ENCODE measurements at regions not wholly inside any gene's neighbourhood (a gene's known extent, or its start where the extent isn't known, plus 50 kb on each side); places are given as distances from the start of the nearest gene placed in this dataset.

DNA sequence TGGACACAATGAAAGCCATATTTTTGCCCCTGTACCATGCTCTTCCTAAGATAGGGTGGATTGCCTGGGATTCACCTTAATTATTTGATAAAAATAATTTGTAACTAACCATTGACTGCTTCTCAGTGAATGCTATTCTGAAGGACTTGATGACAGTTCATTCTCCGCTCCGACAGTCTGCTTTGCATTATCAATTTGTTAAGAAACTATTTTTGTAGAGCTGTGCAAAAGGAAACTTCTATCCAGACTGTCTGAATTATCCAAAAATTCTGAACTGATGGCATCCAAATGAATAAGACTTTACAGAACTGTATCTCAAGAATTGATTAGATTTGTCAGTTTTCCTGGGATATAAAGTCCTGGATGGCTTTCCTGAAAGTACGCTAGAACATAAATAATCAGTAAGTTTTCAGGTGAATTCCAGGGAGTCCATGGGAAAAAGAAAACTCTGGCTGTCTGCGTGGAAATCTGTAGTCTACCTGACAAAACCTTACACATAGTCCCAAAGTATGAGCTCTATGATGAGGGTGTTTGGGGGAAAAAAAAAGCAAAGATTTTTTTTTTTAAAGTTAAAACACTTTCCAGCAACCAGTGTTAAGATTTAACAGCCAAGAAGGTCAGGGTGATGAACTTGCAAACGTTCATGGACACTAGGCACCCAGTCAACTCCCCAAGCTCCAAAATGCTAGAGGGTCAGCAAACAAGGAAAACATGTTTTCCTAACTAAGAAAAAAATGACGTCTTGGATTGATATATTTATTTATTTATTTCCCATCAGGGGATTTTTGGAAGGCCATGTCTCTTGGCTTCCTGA lies 291.1 kb upstream of the TBX3 start:
- TF ChIP-seq, protein P1, sequence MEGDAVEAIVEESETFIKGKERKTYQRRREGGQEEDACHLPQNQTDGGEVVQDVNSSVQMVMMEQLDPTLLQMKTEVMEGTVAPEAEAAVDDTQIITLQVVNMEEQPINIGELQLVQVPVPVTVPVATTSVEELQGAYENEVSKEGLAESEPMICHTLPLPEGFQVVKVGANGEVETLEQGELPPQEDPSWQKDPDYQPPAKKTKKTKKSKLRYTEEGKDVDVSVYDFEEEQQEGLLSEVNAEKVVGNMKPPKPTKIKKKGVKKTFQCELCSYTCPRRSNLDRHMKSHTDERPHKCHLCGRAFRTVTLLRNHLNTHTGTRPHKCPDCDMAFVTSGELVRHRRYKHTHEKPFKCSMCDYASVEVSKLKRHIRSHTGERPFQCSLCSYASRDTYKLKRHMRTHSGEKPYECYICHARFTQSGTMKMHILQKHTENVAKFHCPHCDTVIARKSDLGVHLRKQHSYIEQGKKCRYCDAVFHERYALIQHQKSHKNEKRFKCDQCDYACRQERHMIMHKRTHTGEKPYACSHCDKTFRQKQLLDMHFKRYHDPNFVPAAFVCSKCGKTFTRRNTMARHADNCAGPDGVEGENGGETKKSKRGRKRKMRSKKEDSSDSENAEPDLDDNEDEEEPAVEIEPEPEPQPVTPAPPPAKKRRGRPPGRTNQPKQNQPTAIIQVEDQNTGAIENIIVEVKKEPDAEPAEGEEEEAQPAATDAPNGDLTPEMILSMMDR (IDR thresholded peaks at IDR 0.05) = no peak
- no peak for ATAC-seq (ENCODE audit: low FRiP score)
- DNase-seq (ENCODE audit: low spot score) = no peak

DNA sequence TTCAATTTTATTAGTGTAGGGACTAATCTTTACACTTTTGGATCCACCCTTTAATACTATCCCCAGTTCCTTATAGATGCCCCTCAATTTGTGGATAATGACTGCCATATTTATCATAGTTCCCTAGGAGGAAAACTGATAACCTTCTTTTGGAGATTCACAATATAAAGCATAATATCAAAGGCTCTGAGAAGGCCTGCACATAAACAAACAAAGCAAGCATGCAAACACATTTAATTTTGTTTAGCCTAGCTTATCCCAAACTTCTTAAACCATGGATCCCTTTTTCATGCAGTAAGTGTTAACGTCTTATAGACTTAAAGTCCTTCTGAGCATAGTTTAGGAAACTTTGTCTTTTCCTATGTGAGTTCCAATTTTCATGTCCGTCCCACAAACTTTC lies 290.4 kb upstream of the TBX3 start:
- TF ChIP-seq, protein P1 (IDR thresholded peaks at IDR 0.05) = no peak
- DNase-seq (ENCODE audit: low spot score) (no peak), ATAC-seq (ENCODE audit: low FRiP score) (no peak)

GRCh38 chr12:114968727-114969126 lies 284.8 kb upstream of the TBX3 start:
- TF ChIP-seq, protein P1 (IDR thresholded peaks at IDR 0.05) = no peak
- ATAC-seq (ENCODE audit: low FRiP score) = no peak
- no peak for DNase-seq (ENCODE audit: low spot score)

GRCh38 chr12:114967151-114967550 lies 283.2 kb upstream of the TBX3 start:
- no peak for ATAC-seq (ENCODE audit: low FRiP score)
- TF ChIP-seq, protein P1 (IDR thresholded peaks at IDR 0.05) = no peak
- DNase-seq (ENCODE audit: low spot score) = no peak

DNA sequence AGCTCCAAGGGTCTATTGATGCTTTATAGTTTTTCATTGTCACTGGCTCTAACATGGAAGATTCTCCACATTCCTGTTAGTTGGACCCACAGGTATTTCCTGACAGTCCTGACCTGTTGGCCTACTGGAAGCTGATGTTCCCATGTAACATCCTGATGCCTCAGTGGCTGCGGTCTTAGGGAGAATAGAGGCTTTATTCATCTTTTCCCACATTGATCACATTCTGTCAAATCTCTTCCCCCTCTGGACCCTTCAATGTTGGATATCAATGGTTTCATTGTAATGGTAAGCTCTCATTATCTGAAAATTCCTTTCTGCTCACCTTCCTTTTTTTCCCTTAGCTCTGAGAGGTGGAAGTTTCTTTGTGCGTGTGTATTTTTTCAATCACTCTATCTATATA lies 280.9 kb upstream of the TBX3 start:
- no peak for DNase-seq (ENCODE audit: low spot score)
- TF ChIP-seq, protein P1 (IDR thresholded peaks at IDR 0.05) = no peak
- ATAC-seq (ENCODE audit: low FRiP score) = no peak

- DNase-seq (ENCODE audit: low spot score) (no peak), ATAC-seq (ENCODE audit: low FRiP score) (no peak)
- TF ChIP-seq, protein P1 (IDR thresholded peaks at IDR 0.05) = no peak
These were observed 279.9 kb upstream of the TBX3 start for GRCh38 chr12:114963846-114964245.

GRCh38 chr12:114961491-114961890 lies 277.5 kb upstream of the TBX3 start:
- TF ChIP-seq, protein P1 (IDR thresholded peaks at IDR 0.05) = no peak
- ATAC-seq (ENCODE audit: low FRiP score) (no peak), DNase-seq (ENCODE audit: low spot score) (no peak)

Measured in omental fat pad (tissue), 3 donors.